ENCODE measurements at regions not wholly inside any gene's neighbourhood (a gene's known extent, or its start where the extent isn't known, plus 50 kb on each side); places are given as distances from the start of the nearest gene placed in this dataset.

GRCh38 chr2:21571686-21572085 lies 447.9 kb downstream of the TDRD15 start:
- Histone ChIP-seq H3K27ac (no peak overlapping the region), H3K4me3 (no peak overlapping the region), H3K4me1 (no peaks in the 10 kb centered on the region), H3K27me3 (no peaks in the 10 kb centered on the region), H3K9me3 (no peaks in the 10 kb centered on the region), H3K36me3 (ENCODE audit: low read depth, missing control alignments) (no peaks in the 10 kb centered on the region)
- intact Hi-C loops (cut with DNase I; ENCODE audit: low total_unique reads): no loop called here
- no peak for DNase-seq
- TF ChIP-seq POLR2A (IDR thresholded peaks at IDR 0.05) (no peak), CTCF (IDR thresholded peaks at IDR 0.05) (no peak)

- Histone ChIP-seq H3K36me3 (ENCODE audit: low read depth, missing control alignments) (no peaks in the 10 kb centered on the region), H3K9me3 (no peaks in the 10 kb centered on the region), H3K27me3 (no peaks in the 10 kb centered on the region), H3K4me1 (no peaks in the 10 kb centered on the region), H3K27ac (no peak overlapping the region), H3K4me3 (no peak overlapping the region)
- 93% methylated on average over 1 of the region's 1 CpG for WGBS, 2 donors
- TF ChIP-seq CTCF (IDR thresholded peaks at IDR 0.05) (no peak), POLR2A (IDR thresholded peaks at IDR 0.05) (no peak)
- DNase-seq: no peak
- intact Hi-C loops (cut with DNase I; ENCODE audit: low total_unique reads): no loop called here
Observed at GRCh38 chr2:21580391-21580790, 456.6 kb downstream of the TDRD15 start.

GRCh38 chr2:21585881-21586280 lies 462.1 kb downstream of the TDRD15 start:
- H3K36me3 ChIP-seq (ENCODE audit: low read depth, missing control alignments): no peaks in the 10 kb centered on the region
- intact Hi-C loops (cut with DNase I; ENCODE audit: low total_unique reads): no loop called here
- no peaks in the 10 kb centered on the region for H3K27me3 ChIP-seq
- no peaks in the 10 kb centered on the region for H3K9me3 ChIP-seq
- no peaks in the 10 kb centered on the region for H3K4me1 ChIP-seq
- H3K4me3 ChIP-seq: no peak overlapping the region
- H3K27ac ChIP-seq: no peak overlapping the region
- DNase-seq: no peak
- no peak for TF ChIP-seq CTCF (IDR thresholded peaks at IDR 0.05)
- no peak for TF ChIP-seq POLR2A (IDR thresholded peaks at IDR 0.05)

DNA sequence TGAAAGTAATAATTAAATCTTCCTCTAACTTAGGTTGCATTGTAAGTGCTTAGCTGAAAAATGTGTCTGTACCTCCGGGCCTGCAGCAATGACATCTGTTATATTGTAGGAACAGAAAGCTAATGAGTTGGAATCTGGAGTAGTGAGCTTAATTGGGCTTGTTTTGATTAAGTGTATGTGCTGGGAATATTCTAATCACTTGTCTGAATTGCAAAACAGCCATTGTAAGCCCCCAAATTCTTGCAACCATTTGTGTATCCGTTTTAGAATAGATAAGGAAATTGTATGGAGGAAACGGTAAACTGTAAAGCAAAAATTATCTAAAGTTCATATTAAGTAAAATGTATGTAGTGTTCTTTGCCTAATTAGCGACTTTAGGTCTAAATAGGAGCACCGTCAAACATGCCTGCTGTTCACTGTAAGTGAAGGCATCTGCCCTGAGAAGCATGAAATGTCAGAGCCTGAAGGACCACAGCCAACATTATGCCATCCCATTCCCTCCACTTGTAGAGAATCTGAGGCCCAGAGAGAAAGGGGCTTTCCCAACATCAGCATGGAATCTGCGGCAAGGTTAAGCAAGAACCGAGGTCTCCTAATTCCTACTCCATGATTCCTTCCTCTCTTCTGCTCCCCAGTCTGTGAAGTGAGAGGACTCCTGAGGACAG lies 466.4 kb downstream of the TDRD15 start:
- H3K27ac ChIP-seq: no peak overlapping the region
- H3K27me3 ChIP-seq: no peaks in the 10 kb centered on the region
- H3K4me3 ChIP-seq: no peak overlapping the region
- no peak for TF ChIP-seq CTCF (IDR thresholded peaks at IDR 0.05)
- no peak for TF ChIP-seq POLR2A (IDR thresholded peaks at IDR 0.05)
- H3K4me1 ChIP-seq: no peaks in the 10 kb centered on the region
- no peak for DNase-seq
- intact Hi-C loops (cut with DNase I; ENCODE audit: low total_unique reads): no loop called here
- 70 to 78% methylated on average over 7 of the region's 7 CpGs for WGBS, 2 donors
- H3K36me3 ChIP-seq (ENCODE audit: low read depth, missing control alignments): no peaks in the 10 kb centered on the region
- H3K9me3 ChIP-seq: no peaks in the 10 kb centered on the region

DNA sequence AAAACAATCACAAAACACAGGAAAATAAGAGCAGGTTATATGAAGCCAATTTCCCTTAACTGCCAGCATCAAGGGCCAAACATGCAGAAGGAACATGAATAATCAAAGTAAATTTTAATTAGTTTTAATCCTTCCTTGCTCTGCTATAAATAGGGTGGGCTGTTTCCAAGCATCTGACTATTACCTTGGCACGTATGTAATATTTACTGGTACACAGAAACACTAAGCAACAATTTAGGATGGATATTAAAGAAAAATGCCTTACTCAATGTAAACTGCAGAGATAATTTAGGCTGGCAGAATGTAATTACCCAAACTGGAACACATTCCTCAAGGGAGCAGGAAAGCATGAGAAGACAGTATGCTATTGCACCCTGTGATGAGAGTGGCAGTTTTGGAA lies 468.2 kb downstream of the TDRD15 start:
- no peaks in the 10 kb centered on the region for H3K4me1 ChIP-seq
- H3K36me3 ChIP-seq (ENCODE audit: low read depth, missing control alignments): no peaks in the 10 kb centered on the region
- no peaks in the 10 kb centered on the region for H3K9me3 ChIP-seq
- H3K27me3 ChIP-seq: no peaks in the 10 kb centered on the region
- no peak overlapping the region for H3K27ac ChIP-seq
- TF ChIP-seq POLR2A (IDR thresholded peaks at IDR 0.05) (no peak), CTCF (IDR thresholded peaks at IDR 0.05) (no peak)
- DNase-seq: no peak
- intact Hi-C loops (cut with DNase I; ENCODE audit: low total_unique reads): no loop called here
- WGBS, 2 donors: 89 to 91% methylated on average over 1 of the region's 1 CpG
- no peak overlapping the region for H3K4me3 ChIP-seq

All from testis (tissue), 2 donors.